ENCODE measurements at regions not wholly inside any gene's neighbourhood (a gene's known extent, or its start where the extent isn't known, plus 50 kb on each side); places are given as distances from the start of the nearest gene placed in this dataset.

DNA sequence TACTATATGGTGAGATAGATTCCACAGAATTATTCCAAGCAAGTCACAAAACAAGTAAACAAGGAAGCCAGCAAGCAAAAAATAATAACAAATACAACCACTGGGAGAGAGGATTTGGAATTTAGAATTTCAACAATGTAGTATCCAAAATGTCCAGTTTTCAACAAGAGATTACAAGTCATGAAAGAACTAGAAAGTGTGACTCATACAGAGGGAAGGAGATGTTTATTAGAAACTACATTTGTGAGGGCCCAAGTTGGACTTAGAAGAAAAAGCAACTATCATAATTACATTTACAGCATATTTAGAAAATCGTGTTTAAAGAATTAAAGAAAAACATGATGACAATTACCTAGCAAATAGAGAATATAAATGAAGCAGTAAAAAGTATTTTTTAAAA lies 494.6 kb upstream of the ID4 start:
- no peak for TF ChIP-seq TGIF2 (CRISPR knock-in tag; IDR thresholded peaks at IDR 0.05)
- TF ChIP-seq TCF7 (IDR thresholded peaks at IDR 0.05; ENCODE audit: borderline replicate concordance) = no peak
- TF ChIP-seq POLR2A (conservative IDR thresholded peaks at IDR 0.05) = no peak
- TF ChIP-seq, protein P1, sequence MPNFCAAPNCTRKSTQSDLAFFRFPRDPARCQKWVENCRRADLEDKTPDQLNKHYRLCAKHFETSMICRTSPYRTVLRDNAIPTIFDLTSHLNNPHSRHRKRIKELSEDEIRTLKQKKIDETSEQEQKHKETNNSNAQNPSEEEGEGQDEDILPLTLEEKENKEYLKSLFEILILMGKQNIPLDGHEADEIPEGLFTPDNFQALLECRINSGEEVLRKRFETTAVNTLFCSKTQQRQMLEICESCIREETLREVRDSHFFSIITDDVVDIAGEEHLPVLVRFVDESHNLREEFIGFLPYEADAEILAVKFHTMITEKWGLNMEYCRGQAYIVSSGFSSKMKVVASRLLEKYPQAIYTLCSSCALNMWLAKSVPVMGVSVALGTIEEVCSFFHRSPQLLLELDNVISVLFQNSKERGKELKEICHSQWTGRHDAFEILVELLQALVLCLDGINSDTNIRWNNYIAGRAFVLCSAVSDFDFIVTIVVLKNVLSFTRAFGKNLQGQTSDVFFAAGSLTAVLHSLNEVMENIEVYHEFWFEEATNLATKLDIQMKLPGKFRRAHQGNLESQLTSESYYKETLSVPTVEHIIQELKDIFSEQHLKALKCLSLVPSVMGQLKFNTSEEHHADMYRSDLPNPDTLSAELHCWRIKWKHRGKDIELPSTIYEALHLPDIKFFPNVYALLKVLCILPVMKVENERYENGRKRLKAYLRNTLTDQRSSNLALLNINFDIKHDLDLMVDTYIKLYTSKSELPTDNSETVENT (CRISPR knock-in tag; IDR thresholded peaks at IDR 0.05) = no peak
- no peak for TF ChIP-seq ZNF347 (CRISPR knock-in tag; IDR thresholded peaks at IDR 0.05; ENCODE audit: low read depth)
- TF ChIP-seq, protein P2, sequence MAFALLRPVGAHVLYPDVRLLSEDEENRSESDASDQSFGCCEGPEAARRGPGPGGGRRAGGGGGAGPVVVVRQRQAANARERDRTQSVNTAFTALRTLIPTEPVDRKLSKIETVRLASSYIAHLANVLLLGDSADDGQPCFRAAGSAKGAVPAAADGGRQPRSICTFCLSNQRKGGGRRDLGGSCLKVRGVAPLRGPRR (CRISPR knock-in tag; IDR thresholded peaks at IDR 0.05) = no peak
- TF ChIP-seq SIX5 (IDR thresholded peaks at IDR 0.05; ENCODE audit: borderline replicate concordance in 1 of 2, insufficient read depth in 1 of 2, low read depth in 1 of 2, low read length in 2 of 2) = no peak
- TF ChIP-seq FOS (IDR thresholded peaks at IDR 0.05; ENCODE audit: extremely low read depth, insufficient read length) = no peak
- TF ChIP-seq MTA2 (IDR thresholded peaks at IDR 0.05; ENCODE audit: low read depth) = no peak
- TF ChIP-seq, protein P3, sequence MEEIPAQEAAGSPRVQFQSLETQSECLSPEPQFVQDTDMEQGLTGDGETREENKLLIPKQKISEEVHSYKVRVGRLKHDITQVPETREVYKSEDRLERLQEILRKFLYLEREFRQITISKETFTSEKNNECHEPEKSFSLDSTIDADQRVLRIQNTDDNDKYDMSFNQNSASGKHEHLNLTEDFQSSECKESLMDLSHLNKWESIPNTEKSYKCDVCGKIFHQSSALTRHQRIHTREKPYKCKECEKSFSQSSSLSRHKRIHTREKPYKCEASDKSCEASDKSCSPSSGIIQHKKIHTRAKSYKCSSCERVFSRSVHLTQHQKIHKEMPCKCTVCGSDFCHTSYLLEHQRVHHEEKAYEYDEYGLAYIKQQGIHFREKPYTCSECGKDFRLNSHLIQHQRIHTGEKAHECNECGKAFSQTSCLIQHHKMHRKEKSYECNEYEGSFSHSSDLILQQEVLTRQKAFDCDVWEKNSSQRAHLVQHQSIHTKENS (CRISPR knock-in tag; IDR thresholded peaks at IDR 0.05) = no peak
- TF ChIP-seq YY1 (IDR thresholded peaks at IDR 0.05; ENCODE audit: borderline replicate concordance in 1 of 3, control insufficient read depth in 1 of 3, extremely low read depth in 1 of 3, insufficient read depth in 3 of 3, insufficient read length in 1 of 3, insufficient replicate concordance in 2 of 3, low read depth in 1 of 3, low read length in 2 of 3) = no peak
